Skin epidermis (tissue), 12 donors: ENCODE measurements at regions not wholly inside any gene's neighbourhood (a gene's known extent, or its start where the extent isn't known, plus 50 kb on each side); places are given as distances from the start of the nearest gene placed in this dataset.
A peak's percentile ranks its signal among the peaks of the same experiment; 100 is the strongest.
"Not testable (repeated sequence)": the region's sequence is repeated elsewhere in the genome, so short reads cannot be mapped to it uniquely, and the experiment has no call there.

Experiments used
- H3K27ac ChIP-seq, 21 experiments: fragments of 200-600 bp; sonication (generic) in 11 of 21; one replicate each; pipeline ENCODE4 v1.5.0; 2020; ENCODE audit warnings: mild to moderate bottlenecking in 3 of 21, inconsistent platforms in 2 of 21, moderate library complexity in 2 of 21
- H3K4me3 ChIP-seq, 7 experiments: fragments of 200-600 bp; sonication (generic) in 2 of 7; one replicate each; pipeline ENCODE4 v1.5.0; 2020; ENCODE audit warnings: inconsistent platforms in 2 of 7, mild to moderate bottlenecking in 2 of 7, moderate library complexity in 1 of 7

- H3K27ac ChIP-seq: peak overlapping the region in 7 of 21 experiments; percentile 7 to 76 (median 41)
- no peak overlapping the region for H3K4me3 ChIP-seq
Measured at GRCh38 chr1:87398641-87399040, 70.0 kb downstream of the LMO4 start.

DNA sequence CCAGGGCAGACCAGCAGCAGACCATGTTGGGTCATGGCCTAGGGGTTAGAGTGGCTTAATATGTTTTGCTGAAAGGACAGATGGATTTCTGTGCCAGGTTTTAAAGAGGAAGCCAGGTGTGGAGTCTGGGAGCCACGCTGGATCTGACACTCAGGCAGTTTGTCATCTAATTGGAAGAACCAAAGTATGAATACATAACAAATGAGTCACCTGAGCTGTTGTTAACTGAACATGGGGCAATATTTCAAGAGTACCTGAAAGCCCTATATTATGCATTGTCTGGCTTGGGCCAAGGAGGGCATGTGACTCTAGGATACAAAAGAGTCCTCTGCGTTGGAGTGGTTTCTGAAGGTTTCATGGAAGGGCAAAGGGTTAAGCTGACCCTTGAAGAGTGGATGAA, 70.6 kb downstream of the LMO4 start:
- Histone ChIP-seq H3K4me3 (no peak overlapping the region), H3K27ac (peak overlapping the region in 6 of 21 experiments; percentile 7 to 76 (median 48))

- H3K27ac ChIP-seq: peak overlapping the region in 3 of 21 experiments; percentile 6 to 76 (median 59)
- H3K4me3 ChIP-seq: no peak overlapping the region
Measured at GRCh38 chr1:87399701-87400100, 71.0 kb downstream of the LMO4 start.

- Histone ChIP-seq H3K27ac (no peak overlapping the region), H3K4me3 (no peak overlapping the region)
Measured at GRCh38 chr1:87400813-87401212, 72.1 kb downstream of the LMO4 start.

DNA sequence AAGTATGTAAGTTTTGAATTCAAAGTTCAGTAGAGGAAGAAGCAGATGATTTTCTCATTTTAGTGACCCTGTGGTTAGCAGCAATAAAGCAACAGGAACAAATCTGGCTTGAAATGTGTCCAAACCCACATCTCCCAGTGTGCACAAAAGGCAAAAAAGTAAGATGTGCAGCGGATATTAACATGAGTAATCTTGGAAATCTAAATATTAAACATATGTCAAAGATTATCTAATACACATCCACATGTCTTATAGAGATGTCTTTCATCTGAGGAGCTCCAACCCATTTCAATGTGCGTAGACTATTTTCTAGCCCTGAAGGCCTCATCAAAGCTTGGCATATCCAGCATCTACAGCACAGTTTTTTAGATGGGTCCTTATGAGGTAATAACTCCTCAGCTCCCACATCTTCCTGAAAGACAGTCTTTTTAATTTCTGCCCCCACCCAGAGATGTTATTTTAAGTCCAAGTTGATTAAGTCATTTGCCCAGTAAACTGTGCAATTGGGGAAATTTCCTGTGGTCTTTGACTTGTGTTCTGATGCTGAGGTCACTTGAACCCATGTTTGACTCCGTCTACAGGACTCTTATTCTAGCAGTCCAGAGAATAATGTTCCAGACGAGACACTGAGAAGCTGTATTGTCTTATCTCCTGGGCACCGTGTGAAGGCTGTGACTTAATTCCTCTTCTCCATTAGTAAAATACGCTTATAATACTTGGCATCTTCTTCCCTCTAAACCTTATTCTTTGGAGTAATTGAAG, 73.7 kb downstream of the LMO4 start:
- Histone ChIP-seq H3K4me3 (no peak overlapping the region), H3K27ac (peak overlapping the region in 3 of 21 experiments; percentile 4 to 30 (median 21))

GRCh38 chr1:87403061-87403820, 74.6 kb downstream of the LMO4 start:
- Histone ChIP-seq H3K27ac (no peak overlapping the region), H3K4me3 (no peak overlapping the region)

GRCh38 chr1:87404296-87404695, 75.6 kb downstream of the LMO4 start:
- H3K27ac ChIP-seq: no peak overlapping the region

DNA sequence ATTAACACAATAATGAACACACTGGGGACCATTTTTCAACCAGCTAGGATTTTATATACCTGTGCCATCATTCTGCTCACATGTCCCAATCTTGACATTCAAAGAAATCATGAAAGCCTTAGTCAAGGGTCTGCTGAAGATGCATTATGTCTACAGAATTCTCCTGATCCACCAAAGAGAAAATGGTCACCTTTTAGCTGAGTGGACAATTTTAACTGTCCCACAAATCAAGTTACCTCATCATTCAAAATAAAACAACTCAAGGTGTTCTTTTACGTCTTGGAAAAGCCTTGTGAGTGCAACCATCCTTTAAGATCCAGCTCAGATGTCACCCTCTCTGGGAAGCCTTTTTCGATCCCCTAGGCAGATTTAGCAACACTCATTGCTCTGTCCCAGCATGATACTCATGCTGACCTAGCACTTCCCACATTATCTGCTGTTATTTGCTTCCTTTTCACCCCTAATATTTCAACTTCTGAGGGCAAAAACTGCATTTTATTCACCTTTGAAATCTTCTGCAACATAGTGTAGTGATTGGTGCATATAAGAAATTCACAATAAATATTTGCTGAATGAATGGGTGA, 80.1 kb downstream of the LMO4 start:
- Histone ChIP-seq H3K4me3 (no peak overlapping the region), H3K27ac (no peak overlapping the region)

More at GRCh38 chr1:87404296-87404695, 75.6 kb downstream of the LMO4 start:
- H3K4me3 ChIP-seq: no peak overlapping the region

DNA sequence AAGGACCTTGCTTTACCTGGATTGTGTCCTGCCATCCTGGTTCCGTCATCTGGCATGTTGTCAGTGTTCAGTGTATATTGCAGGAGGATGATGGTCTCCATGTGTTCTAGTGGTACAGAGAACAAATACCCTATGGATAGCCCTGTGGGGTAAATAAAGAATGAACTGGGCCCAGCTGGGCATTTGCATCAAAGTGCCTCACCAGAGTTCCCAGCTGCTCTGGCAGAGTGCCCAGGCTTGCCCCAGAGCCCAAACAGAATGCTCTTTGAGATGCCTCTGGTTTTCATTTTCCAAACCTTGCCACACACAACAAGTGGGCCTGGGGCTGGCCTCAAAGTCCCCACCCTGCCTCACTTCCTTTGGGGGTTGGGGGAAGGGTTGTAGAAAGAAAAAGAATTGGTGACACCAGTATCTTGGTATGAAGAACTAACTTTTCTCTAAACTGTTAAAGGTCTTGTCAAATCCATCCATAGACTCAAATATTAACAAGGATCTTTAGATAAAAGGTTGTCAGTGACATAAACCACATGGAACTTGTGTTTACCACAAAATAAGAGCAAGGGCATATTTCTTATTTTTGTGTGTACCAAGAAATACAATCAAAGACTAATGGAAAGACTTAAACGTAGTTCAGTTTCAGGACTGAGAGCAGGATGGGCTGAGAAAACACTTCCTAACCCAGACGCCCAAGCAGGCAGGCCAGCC, 82.2 kb downstream of the LMO4 start:
- H3K27ac ChIP-seq: no peak overlapping the region
- no peak overlapping the region for H3K4me3 ChIP-seq

GRCh38 chr1:87413846-87414245, 85.2 kb downstream of the LMO4 start:
- not testable (repeated sequence) for H3K4me3 ChIP-seq, H3K27ac ChIP-seq

GRCh38 chr1:87418048-87418447, 89.4 kb downstream of the LMO4 start:
- no peak overlapping the region for H3K27ac ChIP-seq
- H3K4me3 ChIP-seq: no peak overlapping the region

- H3K4me3 ChIP-seq: no peak overlapping the region
- no peak overlapping the region for H3K27ac ChIP-seq
Measured at GRCh38 chr1:87421809-87422208, 93.1 kb downstream of the LMO4 start.

- Histone ChIP-seq H3K4me3 (no peak overlapping the region), H3K27ac (no peak overlapping the region)
Measured at GRCh38 chr1:87424541-87424940, 95.9 kb downstream of the LMO4 start.

DNA sequence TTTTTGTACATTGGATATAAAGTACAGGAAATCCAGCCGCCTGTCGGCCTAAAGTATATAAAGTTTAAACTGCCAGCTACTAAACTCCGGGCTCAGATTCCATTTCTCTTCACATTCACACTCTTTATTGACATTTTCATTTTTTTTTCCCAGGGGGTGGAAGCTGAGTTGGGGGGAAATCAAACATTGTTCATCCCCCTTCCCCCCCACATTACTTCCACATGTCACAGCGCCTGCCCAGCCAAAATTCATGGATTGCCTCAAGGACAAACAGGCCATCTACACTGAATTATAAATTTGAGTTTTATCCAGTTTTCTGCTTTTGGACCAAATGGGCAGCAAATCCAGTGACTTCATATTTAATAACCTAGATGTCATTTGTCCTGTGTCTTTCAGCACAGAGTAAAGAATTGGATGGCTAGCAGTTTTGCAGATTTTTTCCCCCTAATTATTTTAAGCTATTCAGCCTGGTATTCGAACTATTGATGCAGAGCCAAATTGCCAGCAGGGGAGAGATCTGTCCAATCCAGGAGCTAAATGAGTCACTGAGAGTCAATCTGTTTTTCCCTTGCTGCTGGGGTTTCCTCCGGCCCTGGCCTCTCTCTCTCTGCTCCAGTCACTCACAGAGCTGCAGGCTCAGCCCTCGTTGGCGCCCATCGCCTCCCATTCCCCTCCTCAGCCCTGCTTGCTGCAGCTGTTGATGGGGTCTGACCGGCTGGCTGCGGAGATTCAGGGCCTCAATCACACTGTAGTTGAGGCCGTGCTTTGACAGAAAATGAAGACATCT, 98.0 kb downstream of the LMO4 start:
- Histone ChIP-seq H3K4me3 (no peak overlapping the region), H3K27ac (no peak overlapping the region)

DNA sequence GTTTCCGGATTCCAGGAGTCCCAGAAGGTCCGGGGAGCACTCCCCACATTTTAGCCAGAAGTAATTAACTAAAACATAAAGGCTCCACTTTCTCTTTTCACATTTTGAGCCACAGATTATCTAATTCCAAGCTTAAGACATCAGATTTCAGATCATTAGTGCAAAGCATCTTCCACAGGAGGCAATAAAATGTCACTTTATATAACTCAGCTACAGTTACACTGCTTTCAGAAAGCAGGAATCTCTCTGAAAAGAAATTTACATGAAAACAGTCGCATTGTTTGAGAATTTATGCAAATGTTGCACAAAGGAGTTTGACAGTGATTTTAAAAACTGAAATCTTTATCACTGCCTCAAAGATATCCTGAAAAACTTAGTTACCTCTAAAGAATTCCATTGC, 99.7 kb downstream of the LMO4 start:
- Histone ChIP-seq H3K27ac (no peak overlapping the region), H3K4me3 (no peak overlapping the region)

GRCh38 chr1:87428883-87429282, 100.2 kb downstream of the LMO4 start:
- no peak overlapping the region for H3K27ac ChIP-seq
- H3K4me3 ChIP-seq: no peak overlapping the region

DNA sequence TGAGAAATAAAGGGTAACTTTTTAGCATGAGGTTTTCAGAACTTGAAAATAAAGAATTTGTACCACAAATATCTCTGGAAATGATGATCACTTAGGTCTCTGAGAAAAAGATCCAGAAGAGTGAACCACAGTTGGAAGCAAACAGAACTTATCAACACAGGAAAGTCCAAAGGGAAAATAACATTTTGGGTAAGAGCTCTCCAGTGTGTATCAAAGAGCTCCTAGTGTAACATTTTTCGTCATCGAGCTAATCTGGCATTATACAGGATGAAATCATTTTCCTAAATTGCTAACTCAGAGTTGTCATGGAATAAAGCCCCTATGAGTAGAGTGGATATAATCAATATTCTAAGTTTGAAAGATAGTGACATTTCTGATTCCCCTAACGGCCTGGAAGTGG, 104.0 kb downstream of the LMO4 start:
- Histone ChIP-seq H3K27ac (no peak overlapping the region), H3K4me3 (no peak overlapping the region)

DNA sequence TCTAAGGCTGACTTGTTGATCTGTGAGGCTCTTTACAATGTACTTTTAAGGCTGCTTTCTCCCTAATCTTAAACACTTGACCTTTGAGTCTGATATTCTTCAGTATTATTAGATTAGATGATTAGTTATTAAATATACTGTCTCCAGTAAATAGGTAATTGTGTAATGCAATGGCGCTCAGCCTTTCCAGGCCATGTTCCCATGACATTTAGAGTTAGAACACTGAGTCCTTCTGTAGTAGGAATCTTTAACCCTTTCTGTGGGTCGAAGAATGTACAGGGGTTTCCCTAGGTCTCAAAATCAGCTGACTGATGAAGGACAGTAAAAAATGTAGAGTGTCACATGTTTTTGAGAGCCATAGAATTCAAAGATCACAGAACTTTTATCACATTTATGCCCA, 104.4 kb downstream of the LMO4 start:
- H3K27ac ChIP-seq, H3K4me3 ChIP-seq: not testable (repeated sequence)

DNA sequence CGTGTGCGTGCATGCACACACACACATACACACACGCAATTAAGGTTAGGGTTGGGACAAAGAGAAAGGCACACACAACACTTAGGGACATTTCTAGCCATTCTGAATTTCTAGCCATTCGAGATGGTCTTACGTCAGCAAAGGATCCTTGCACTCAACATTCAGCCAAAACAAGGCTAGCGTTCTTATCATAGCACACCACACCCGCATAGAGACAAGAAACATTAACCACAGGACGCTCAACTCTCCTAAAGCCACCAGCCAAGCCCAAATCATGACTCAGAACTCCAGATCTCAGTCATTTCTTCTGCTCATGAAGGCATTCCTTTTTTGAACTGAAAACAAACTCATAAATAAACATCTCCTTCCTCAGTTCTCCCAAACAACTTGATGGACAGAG, 106.8 kb downstream of the LMO4 start:
- H3K27ac ChIP-seq: no peak overlapping the region
- H3K4me3 ChIP-seq: no peak overlapping the region

DNA sequence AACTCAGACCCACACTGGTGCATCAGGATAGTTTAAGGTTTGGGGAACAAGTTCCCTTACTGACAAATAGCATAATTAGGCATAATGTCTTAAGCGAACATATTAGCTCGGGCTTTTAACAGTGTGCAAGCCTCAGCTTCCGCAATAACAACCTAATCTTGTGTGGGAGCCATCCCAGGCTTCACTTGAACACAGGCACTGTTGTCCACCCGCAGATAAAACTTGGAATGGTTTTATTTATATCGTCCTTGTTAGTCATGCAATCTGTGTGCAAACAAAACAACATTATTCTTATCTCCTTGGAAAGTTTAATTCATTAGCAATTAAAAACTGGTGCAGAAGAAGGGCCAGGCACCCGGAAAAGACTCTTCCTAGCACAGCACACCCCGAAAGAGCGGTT, 107.4 kb downstream of the LMO4 start:
- not testable (repeated sequence) for H3K27ac ChIP-seq, H3K4me3 ChIP-seq
